Endothelial cell of umbilical vein (primary cell): ENCODE measurements at regions not wholly inside any gene's neighbourhood (a gene's known extent, or its start where the extent isn't known, plus 50 kb on each side); places are given as distances from the start of the nearest gene placed in this dataset.

Experiments
- EZH2 ChIP-seq: IDR thresholded peaks from 2 replicates; pipeline ENCODE4 v1.6.1; 2012; ENCODE audit warnings: borderline replicate concordance, low read depth, mild to moderate bottlenecking, moderate library complexity, low read length, inconsistent platforms; ENCODE audit not compliant: severe bottlenecking
- MAX ChIP-seq: IDR thresholded peaks from 2 replicates; pipeline ENCODE4 v1.6.1; 2011; ENCODE audit not compliant: insufficient read depth, insufficient read length
- TF ChIP-seq, protein P1 (sequence below), 2 donors: IDR thresholded peaks; 1 replicate in 1 of 2; 2 replicates in 1 of 2; pipeline ENCODE4 v1.5.1; 2011; ENCODE audit warnings: low read length in 2 of 2, mild to moderate bottlenecking in 2 of 2, moderate library complexity in 2 of 2, control low read depth in 1 of 2, inconsistent platforms in 1 of 2, low read depth in 1 of 2; ENCODE audit not compliant: insufficient read depth in 1 of 2; ENCODE audit errors: extremely low read depth in 1 of 2

DNA sequence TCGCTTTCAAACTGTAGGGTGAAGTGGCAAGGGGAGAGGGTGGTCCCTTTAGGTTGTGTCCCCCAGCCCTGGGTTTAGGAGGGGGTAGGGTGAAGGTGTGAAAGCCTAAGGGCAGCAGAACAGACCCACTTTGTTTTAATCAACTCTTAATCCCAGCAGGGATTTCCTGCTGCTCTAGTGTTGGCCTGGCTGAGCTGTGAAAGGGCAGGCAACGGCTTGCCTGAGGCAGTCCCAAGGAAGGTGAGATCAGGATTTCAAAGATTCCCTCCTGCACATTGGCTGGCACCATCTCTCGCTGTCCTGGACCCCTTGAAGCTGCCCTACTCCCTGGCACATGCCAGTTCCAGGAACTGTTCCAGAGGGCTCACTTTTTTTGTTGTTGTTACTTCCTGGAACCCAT is 221.3 kb downstream of the INSC start:
- TF ChIP-seq, protein P1, sequence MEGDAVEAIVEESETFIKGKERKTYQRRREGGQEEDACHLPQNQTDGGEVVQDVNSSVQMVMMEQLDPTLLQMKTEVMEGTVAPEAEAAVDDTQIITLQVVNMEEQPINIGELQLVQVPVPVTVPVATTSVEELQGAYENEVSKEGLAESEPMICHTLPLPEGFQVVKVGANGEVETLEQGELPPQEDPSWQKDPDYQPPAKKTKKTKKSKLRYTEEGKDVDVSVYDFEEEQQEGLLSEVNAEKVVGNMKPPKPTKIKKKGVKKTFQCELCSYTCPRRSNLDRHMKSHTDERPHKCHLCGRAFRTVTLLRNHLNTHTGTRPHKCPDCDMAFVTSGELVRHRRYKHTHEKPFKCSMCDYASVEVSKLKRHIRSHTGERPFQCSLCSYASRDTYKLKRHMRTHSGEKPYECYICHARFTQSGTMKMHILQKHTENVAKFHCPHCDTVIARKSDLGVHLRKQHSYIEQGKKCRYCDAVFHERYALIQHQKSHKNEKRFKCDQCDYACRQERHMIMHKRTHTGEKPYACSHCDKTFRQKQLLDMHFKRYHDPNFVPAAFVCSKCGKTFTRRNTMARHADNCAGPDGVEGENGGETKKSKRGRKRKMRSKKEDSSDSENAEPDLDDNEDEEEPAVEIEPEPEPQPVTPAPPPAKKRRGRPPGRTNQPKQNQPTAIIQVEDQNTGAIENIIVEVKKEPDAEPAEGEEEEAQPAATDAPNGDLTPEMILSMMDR (IDR thresholded peaks at IDR 0.05; ENCODE audit: extremely low read depth in 1 of 2, insufficient read depth in 1 of 2, low read depth in 1 of 2, low read length in 2 of 2), result no peak
- TF ChIP-seq MAX, result no peak
- TF ChIP-seq EZH2, result no peak
